HG03469 (cell line): ENCODE measurements at regions not wholly inside any gene's neighbourhood (a gene's known extent, or its start where the extent isn't known, plus 50 kb on each side); places are given as distances from the start of the nearest gene placed in this dataset.

Source experiments
- ATAC-seq: cut with Tn5 transposase; IDR thresholded peaks from one replicate; pipeline ENCODE4 v1.9.1; 2021; ENCODE audit warnings: mild to moderate bottlenecking, moderate library complexity, moderate number of reproducible peaks; ENCODE audit not compliant: unreplicated experiment

- ATAC-seq, result no peak
Measured at GRCh38 chr4:187174749-187175148, 451.1 kb upstream of the FAT1 start.

- ATAC-seq, result no peak
Measured at GRCh38 chr4:187175197-187175596, 451.5 kb upstream of the FAT1 start.

- ATAC-seq, result no peak
Measured at GRCh38 chr4:187176261-187176910, 452.7 kb upstream of the FAT1 start.

- ATAC-seq, result no peak
Measured at GRCh38 chr4:187178084-187178483, 454.4 kb upstream of the FAT1 start.

- ATAC-seq, result no peak
Measured at GRCh38 chr4:187178587-187178986, 454.9 kb upstream of the FAT1 start.

- ATAC-seq, result no peak
Measured at GRCh38 chr4:187179086-187180058, 455.7 kb upstream of the FAT1 start.

GRCh38 chr4:187181054-187181453, 457.4 kb upstream of the FAT1 start:
- ATAC-seq, result no peak

- ATAC-seq, result no peak
Measured at GRCh38 chr4:187183346-187183745, 459.7 kb upstream of the FAT1 start.

- ATAC-seq, result no peak
Measured at GRCh38 chr4:187183826-187184225, 460.2 kb upstream of the FAT1 start.

GRCh38 chr4:187184508-187184907, 460.9 kb upstream of the FAT1 start:
- no peak for ATAC-seq

GRCh38 chr4:187188118-187188517, 464.5 kb upstream of the FAT1 start:
- no peak for ATAC-seq

GRCh38 chr4:187188741-187189140, 465.1 kb upstream of the FAT1 start:
- no peak for ATAC-seq

GRCh38 chr4:187190390-187190789, 466.7 kb upstream of the FAT1 start:
- no peak for ATAC-seq

GRCh38 chr4:187191676-187192075, 468.0 kb upstream of the FAT1 start:
- no peak for ATAC-seq

- no peak for ATAC-seq
Measured at GRCh38 chr4:187192266-187192665, 468.6 kb upstream of the FAT1 start.

GRCh38 chr4:187193141-187193540, 469.5 kb upstream of the FAT1 start:
- no peak for ATAC-seq

GRCh38 chr4:187204389-187204918, 480.8 kb upstream of the FAT1 start:
- no peak for ATAC-seq

- no peak for ATAC-seq
Measured at GRCh38 chr4:187207931-187208330, 484.3 kb upstream of the FAT1 start.

- no peak for ATAC-seq
Measured at GRCh38 chr4:187208651-187209050, 485.0 kb upstream of the FAT1 start.

GRCh38 chr4:187209921-187210613, 486.4 kb upstream of the FAT1 start:
- ATAC-seq, result no peak

GRCh38 chr4:187212446-187213080, 488.9 kb upstream of the FAT1 start:
- no peak for ATAC-seq
